GM18907 (cell line): ENCODE measurements at regions not wholly inside any gene's neighbourhood (a gene's known extent, or its start where the extent isn't known, plus 50 kb on each side); places are given as distances from the start of the nearest gene placed in this dataset.
A peak's percentile ranks its signal among the peaks of the same experiment; 100 is the strongest.

Experiments used
- ATAC-seq: cut with Tn5 transposase; IDR thresholded peaks from one replicate; pipeline ENCODE4 v1.9.1; 2021; ENCODE audit warnings: mild to moderate bottlenecking, moderate library complexity; ENCODE audit not compliant: unreplicated experiment

DNA sequence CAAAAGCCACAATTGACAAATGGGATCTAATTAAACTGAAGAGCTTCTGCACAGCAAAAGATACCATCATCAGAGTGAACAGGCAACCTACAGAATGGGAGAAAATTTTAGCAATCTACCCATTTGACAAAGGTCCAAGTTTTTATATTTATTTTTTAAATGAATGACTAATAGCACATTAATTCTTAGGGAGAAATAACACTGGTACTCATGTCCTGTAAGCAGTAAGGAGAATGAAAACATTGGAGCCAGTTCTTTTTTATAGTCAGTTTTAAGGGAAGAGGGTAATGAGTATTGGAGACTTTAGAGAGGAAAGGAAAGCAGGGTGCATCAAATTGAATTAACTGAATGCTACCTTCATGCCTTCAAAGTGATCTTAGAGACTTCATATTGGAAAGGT, 404.7 kb upstream of the TGFBR2 start:
- no peak for ATAC-seq

DNA sequence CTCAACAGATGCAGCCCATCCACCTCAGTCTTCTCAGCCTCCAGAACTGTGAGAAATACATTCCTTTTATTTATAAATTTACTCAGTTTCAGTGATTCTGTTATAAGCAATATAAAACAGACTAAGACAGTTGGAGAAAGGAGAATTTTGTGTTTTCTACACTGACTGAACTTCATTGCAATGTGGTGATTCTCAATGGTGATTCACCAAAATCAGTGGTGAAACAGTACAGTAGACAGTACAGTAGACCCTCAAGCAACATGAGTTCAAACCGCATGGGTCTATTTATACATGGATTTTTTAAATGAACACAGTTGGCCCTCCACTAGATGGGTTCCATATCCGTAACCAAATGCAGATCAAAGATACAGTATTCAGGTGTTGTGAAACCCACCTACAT, 403.1 kb upstream of the TGFBR2 start:
- ATAC-seq = no peak

GRCh38 chr3:30204126-30204525, 402.3 kb upstream of the TGFBR2 start:
- no peak for ATAC-seq

DNA sequence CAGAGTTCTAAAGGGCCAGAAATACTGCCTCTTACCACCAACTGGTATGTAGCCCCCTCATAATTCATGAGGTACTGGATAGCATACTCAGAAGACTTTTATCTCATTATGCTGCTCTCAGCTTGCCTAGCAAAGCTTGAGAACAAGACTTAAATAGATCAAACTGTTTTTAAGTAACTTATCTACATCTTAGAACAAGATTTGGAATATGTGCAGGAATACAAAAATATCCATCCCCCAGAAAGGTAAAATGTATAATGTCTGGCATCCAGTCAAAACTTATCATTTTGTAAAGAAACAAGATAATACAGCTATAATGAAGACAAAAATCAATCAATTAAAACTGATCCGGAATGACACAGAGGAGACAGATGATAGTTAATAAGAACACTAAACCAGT, 400.4 kb upstream of the TGFBR2 start:
- no peak for ATAC-seq

- no peak for ATAC-seq
Measured at GRCh38 chr3:30221619-30222018, 384.8 kb upstream of the TGFBR2 start.

DNA sequence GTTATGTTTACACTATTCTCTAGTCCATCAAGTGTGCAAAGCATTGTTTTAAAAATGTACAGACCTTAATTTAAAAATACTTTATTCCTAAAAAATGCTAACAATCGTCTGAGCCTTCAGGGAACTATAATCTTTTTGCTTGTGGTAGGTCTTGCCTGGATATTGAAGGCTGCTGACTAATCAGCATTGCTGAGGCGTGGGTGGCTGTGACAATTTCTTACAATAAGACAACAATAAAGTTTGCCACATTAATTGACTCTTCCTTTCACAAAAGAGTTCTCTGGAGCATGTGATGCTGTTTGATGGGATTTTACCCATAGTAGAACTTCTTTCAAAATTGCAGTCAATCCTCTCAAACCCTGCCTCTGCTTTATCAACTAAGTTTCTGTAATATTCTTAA, 384.0 kb upstream of the TGFBR2 start:
- ATAC-seq = no peak

DNA sequence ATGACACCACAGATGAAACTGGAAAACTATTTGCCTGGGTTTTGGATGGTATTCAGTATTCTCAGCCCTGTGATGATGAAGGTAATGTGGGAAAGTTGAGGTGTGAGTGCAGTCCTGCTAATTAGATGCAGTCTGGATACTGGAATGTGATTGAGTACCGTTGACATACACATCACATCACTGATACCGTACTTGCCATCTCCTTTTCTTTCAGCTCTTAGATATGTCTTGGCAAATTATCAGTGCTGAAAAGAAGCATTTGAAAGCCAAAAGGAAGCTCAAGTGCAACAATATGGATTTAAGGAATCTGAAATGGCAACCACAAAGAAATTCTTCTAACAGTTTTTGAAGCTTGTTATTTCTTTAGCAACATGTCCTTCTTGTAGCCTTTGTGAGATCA, 381.4 kb upstream of the TGFBR2 start:
- no peak for ATAC-seq

DNA sequence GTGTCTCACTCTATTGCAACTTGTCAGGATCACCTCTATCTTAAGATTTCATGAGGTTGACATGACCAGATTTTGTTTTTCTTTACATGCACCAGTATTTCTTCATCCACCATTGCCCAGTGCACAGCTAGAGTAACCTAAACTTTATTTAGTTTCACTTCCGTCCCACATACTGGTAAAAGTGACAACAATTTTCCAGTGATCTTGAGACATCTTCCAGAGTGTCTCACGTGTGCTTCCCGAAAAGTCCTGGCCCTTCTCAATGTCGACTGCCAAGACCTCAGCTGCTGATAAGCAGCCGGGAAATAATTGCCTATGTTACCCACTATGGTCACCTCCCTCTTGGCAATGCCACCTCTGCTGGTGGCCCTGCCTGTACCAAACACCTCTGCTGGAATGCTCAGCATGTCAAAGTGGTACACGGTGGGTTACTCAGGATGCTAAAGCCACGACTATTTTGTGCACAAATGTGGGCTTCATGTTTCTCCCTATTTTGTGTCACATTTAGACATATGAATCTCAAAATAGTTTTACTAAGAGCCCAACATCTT, 379.7 kb upstream of the TGFBR2 start:
- ATAC-seq = no peak

GRCh38 chr3:30227571-30228301, 378.7 kb upstream of the TGFBR2 start:
- ATAC-seq = no peak

GRCh38 chr3:30228302-30228631, 378.1 kb upstream of the TGFBR2 start:
- ATAC-seq = no peak

GRCh38 chr3:30231277-30232141, 374.9 kb upstream of the TGFBR2 start:
- no peak for ATAC-seq

- ATAC-seq = no peak
Measured at GRCh38 chr3:30232142-30232541, 374.3 kb upstream of the TGFBR2 start.

DNA sequence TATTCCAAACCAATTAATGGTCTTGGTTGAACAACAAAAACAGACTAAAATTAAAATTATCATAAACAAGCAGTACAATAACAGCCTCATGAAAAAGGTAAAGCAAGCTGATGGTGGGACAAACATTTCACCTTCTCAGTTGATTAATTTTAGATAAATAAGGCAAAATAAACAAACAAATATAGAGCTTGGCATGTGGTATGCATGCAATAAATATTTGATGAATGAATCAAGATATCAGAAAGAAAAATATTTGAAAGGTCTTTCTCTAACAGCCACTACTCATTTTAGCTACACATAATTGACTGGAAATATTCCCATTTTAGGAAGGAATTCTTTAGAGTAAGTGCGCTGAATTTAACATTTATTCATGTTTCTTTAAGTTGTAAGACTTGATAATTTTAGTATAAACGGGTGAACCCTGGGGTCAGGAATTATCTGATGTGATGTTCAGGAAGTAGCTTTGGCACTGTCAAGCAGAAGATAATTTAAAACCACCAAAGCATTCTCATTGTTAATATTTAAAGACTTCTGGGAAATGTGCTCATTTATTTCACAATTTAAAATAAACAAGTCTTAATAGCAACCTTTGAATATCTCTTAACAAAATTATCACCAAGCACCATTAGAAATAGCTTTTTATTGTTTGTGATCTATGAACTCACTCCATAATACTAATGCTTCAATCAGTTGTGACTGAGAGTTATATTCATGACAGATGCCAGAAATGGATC, 372.3 kb upstream of the TGFBR2 start:
- ATAC-seq = no peak

GRCh38 chr3:30236011-30236410, 370.4 kb upstream of the TGFBR2 start:
- no peak for ATAC-seq

- no peak for ATAC-seq
Measured at GRCh38 chr3:30241721-30242120, 364.7 kb upstream of the TGFBR2 start.

DNA sequence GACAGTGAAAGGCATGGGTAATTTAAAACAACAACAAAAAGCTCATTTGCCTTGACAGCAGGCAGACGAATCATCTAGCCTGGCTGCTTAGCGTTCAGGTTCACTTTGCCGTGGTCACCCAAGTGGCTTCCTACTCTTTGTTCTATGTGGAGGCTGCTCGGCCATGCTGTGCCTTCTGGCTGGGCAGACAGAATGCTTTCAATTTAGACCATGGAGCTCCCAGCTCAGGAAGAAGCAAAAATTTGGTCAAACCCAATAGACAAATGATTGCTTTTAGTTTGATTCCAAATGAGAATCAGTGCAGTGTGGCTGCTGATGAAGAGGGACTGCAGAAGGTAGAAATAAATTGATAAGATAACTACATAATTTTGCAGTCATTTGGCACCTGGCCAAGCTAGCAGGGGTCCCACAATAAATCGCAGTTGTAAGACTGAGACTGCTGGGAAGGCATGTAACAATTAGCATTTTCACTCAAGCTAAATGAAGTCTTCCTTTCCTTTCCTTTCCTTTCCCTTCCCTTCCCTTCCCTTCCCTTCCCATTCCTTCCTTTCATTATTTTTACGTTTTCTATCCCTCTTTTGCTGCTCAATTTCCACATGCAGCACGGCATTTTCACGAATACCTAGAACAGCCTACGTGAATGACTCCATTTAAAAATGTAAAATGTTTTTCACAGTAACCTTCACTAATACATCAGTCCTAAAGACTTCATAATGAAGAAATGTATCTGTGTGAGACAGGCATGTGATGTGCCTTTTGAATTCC, 360.4 kb upstream of the TGFBR2 start:
- ATAC-seq = no peak

DNA sequence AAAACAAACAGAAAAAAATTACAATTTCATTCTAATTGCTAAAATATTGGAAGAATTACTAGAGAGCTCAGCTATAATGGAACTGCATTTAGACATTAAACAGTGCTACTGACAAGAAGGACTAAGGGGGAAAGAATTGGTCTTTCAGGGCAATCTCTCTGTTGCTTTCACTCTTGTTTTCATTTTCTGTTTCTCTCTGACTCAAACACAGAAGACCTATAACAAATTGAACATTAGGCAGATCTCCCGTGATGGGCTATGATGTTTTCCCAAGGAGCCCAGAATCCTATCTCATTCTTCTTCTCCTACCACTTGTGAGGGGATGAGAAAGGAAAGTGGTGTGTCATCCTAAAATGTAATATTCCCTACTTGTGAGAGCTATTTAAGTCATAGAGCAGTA, 358.0 kb upstream of the TGFBR2 start:
- peak; percentile 95 for ATAC-seq

GRCh38 chr3:30252474-30252873, 353.9 kb upstream of the TGFBR2 start:
- no peak for ATAC-seq

- ATAC-seq = no peak
Measured at GRCh38 chr3:30253832-30254231, 352.6 kb upstream of the TGFBR2 start.

DNA sequence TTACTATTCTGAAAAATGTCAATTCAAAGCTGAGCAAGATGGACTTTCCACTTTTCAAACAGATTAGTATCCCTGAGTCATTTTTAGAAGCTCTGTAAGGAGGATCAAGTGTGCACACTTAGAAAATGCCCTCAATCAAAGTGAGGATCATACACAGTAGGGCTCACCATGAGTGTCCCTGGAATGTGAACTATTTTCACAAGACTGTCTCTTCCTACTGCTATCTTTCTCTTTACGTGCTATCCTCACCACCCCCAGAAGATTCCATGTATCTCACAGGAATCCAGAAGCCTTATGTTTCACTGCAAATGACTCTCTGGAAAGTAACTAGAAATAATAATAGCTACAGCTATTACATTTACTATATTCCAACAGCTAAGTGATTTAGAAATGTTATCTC, 349.9 kb upstream of the TGFBR2 start:
- ATAC-seq = no peak
